Parathyroid adenoma (tissue), 2 donors: ENCODE measurements at regions not wholly inside any gene's neighbourhood (a gene's known extent, or its start where the extent isn't known, plus 50 kb on each side); places are given as distances from the start of the nearest gene placed in this dataset.

Experiments
- H2AFZ ChIP-seq: fragments of 300-600 bp; sonication (generic); one replicate; pipeline ENCODE4 v1.7.0; 2017; ENCODE audit warnings: antibody characterized with exemption, mild to moderate bottlenecking
- H3K27ac ChIP-seq: fragments of 300-600 bp; sonication (generic); one replicate; pipeline ENCODE4 v1.7.0; 2017
- H3K27me3 ChIP-seq: fragments of 300-600 bp; sonication (generic); one replicate; pipeline ENCODE4 v1.7.0; 2017; ENCODE audit warnings: low read length; ENCODE audit not compliant: control insufficient read depth, insufficient read depth
- H3K36me3 ChIP-seq: fragments of 300-600 bp; sonication (generic); one replicate; pipeline ENCODE4 v1.7.0; 2017; ENCODE audit warnings: low read length; ENCODE audit not compliant: control insufficient read depth, insufficient read depth
- H3K4me1 ChIP-seq: fragments of 300-600 bp; sonication (generic); one replicate; pipeline ENCODE4 v1.7.0; 2017; ENCODE audit warnings: control low read depth
- H3K4me2 ChIP-seq: fragments of 300-600 bp; sonication (generic); one replicate; pipeline ENCODE4 v1.7.0; 2017; ENCODE audit warnings: low read length
- H3K4me3 ChIP-seq: fragments of 300-600 bp; sonication (generic); one replicate; pipeline ENCODE4 v1.7.0; 2017; ENCODE audit warnings: low read depth, low read length
- H3K79me2 ChIP-seq: fragments of 300-600 bp; sonication (generic); one replicate; pipeline ENCODE4 v1.7.0; 2017; ENCODE audit warnings: control low read depth
- H3K9ac ChIP-seq: fragments of 300-600 bp; sonication (generic); one replicate; pipeline ENCODE4 v1.7.0; 2017; ENCODE audit warnings: mild to moderate bottlenecking
- H3K9me3 ChIP-seq: fragments of 300-600 bp; sonication (generic); one replicate; pipeline ENCODE4 v1.7.0; 2017; ENCODE audit warnings: low read length; ENCODE audit not compliant: control insufficient read depth
- CTCF ChIP-seq: fragments of 300-600 bp; sonication (generic); IDR thresholded peaks from one replicate; pipeline ENCODE4 v1.7.0; 2017; ENCODE audit warnings: antibody characterized with exemption, mild to moderate bottlenecking
- donor health status: primary hyperparathyroidism.

- TF ChIP-seq CTCF, result no peak
- Histone ChIP-seq H3K36me3 (no peaks in the 10 kb centered on the region), H3K27me3 (no peaks in the 10 kb centered on the region), H3K27ac (no peak overlapping the region), H3K4me3 (no peak overlapping the region), H2AFZ (no peak overlapping the region), H3K9ac (no peak overlapping the region), H3K4me2 (no peak overlapping the region), H3K4me1 (no peaks in the 10 kb centered on the region), H3K79me2 (no peaks in the 10 kb centered on the region), H3K9me3 (no peaks in the 10 kb centered on the region)
These were observed 115.5 kb upstream of the ACTBL2 start for GRCh38 chr5:57598097-57598496.

- no peaks in the 10 kb centered on the region for H3K9me3 ChIP-seq
- TF ChIP-seq CTCF, result no peak
- H3K4me3 ChIP-seq, result no peak overlapping the region
- H3K79me2 ChIP-seq, result no peaks in the 10 kb centered on the region
- H3K4me1 ChIP-seq, result no peaks in the 10 kb centered on the region
- H3K4me2 ChIP-seq, result no peak overlapping the region
- H3K27me3 ChIP-seq, result no peaks in the 10 kb centered on the region
- no peak overlapping the region for H3K27ac ChIP-seq
- no peaks in the 10 kb centered on the region for H3K36me3 ChIP-seq
- no peak overlapping the region for H3K9ac ChIP-seq
- H2AFZ ChIP-seq, result no peak overlapping the region
These were observed 112.9 kb upstream of the ACTBL2 start for GRCh38 chr5:57595523-57595991.

GRCh38 chr5:57594436-57594835, 111.8 kb upstream of the ACTBL2 start:
- Histone ChIP-seq H3K79me2 (no peaks in the 10 kb centered on the region), H3K36me3 (no peaks in the 10 kb centered on the region), H3K27me3 (no peaks in the 10 kb centered on the region), H3K4me1 (no peaks in the 10 kb centered on the region), H2AFZ (no peak overlapping the region), H3K27ac (no peak overlapping the region), H3K9me3 (no peaks in the 10 kb centered on the region), H3K9ac (no peak overlapping the region), H3K4me3 (no peak overlapping the region), H3K4me2 (no peak overlapping the region)
- TF ChIP-seq CTCF, result no peak

GRCh38 chr5:57592236-57592635, 109.6 kb upstream of the ACTBL2 start:
- Histone ChIP-seq H3K9me3 (no peaks in the 10 kb centered on the region), H3K79me2 (no peaks in the 10 kb centered on the region), H2AFZ (no peak overlapping the region), H3K36me3 (no peaks in the 10 kb centered on the region), H3K27me3 (no peaks in the 10 kb centered on the region), H3K27ac (no peak overlapping the region), H3K9ac (no peak overlapping the region), H3K4me1 (no peaks in the 10 kb centered on the region), H3K4me3 (no peak overlapping the region), H3K4me2 (no peak overlapping the region)
- no peak for TF ChIP-seq CTCF

- Histone ChIP-seq H3K79me2 (no peaks in the 10 kb centered on the region), H3K27me3 (no peaks in the 10 kb centered on the region), H3K36me3 (no peaks in the 10 kb centered on the region), H2AFZ (no peak overlapping the region), H3K9ac (no peak overlapping the region), H3K4me1 (no peaks in the 10 kb centered on the region), H3K9me3 (no peaks in the 10 kb centered on the region), H3K4me2 (no peak overlapping the region), H3K27ac (no peak overlapping the region), H3K4me3 (no peak overlapping the region)
- no peak for TF ChIP-seq CTCF
These were observed 104.0 kb upstream of the ACTBL2 start for GRCh38 chr5:57586649-57587048.
